Kidney (tissue), 13 donors: ENCODE measurements at regions not wholly inside any gene's neighbourhood (a gene's known extent, or its start where the extent isn't known, plus 50 kb on each side); places are given as distances from the start of the nearest gene placed in this dataset.

Experiments
- DNase-seq, 5 donors: peaks; one replicate each; pipeline ENCODE4 v3.0.0-alpha.2; 2013 to 2020
- FAIRE-seq: peaks from 2 replicates; lab custom pipeline; 2012; peaks lifted over from hg19 to GRCh38; lab: Jason Lieb, UNC
- H3K27ac ChIP-seq, 2 donors: one replicate each; pipeline ENCODE4 v1.7.0; 2013; ENCODE audit warnings: low read depth in 2 of 2, low read length in 2 of 2, inconsistent platforms in 1 of 2
- H3K27me3 ChIP-seq: one replicate; pipeline ENCODE4 v1.7.1; 2013; ENCODE audit warnings: low read length, inconsistent platforms; ENCODE audit not compliant: control insufficient read depth, insufficient read depth
- H3K36me3 ChIP-seq, 3 donors: one replicate each; pipeline versions ENCODE4 v1.7.0 to v1.7.1; 2013; ENCODE audit warnings: low read length in 3 of 3, control low read depth in 1 of 3, inconsistent platforms in 1 of 3; ENCODE audit not compliant: insufficient read depth in 3 of 3, control insufficient read depth in 2 of 3
- H3K4me1 ChIP-seq, 3 donors: one replicate each; pipeline versions ENCODE4 v1.7.0 to v1.7.1; 2013; ENCODE audit warnings: low read length in 3 of 3, inconsistent platforms in 1 of 3, low read depth in 1 of 3; ENCODE audit not compliant: control insufficient read depth in 2 of 3, insufficient read depth in 2 of 3
- H3K4me3 ChIP-seq, 3 donors: one replicate each; pipeline versions ENCODE4 v1.7.0 to v1.8.1; 2013; ENCODE audit warnings: low read length in 3 of 3, control low read depth in 1 of 3, inconsistent platforms in 1 of 3
- H3K9ac ChIP-seq, 3 donors: one replicate each; pipeline versions ENCODE4 v1.7.0 to v1.7.1; 2013; ENCODE audit warnings: low read length in 3 of 3, control low read depth in 1 of 3, inconsistent platforms in 1 of 3
- H3K9me3 ChIP-seq, 3 donors: one replicate each; pipeline versions ENCODE4 v1.7.0 to v1.7.1; 2013; ENCODE audit warnings: low read length in 3 of 3, control low read depth in 1 of 3, inconsistent platforms in 1 of 3; ENCODE audit not compliant: control insufficient read depth in 2 of 3, insufficient read depth in 1 of 3
- CTCF ChIP-seq: IDR thresholded peaks from 3 replicates; pipeline ENCODE4 v1.5.1; 2012; ENCODE audit warnings: mild to moderate bottlenecking, moderate library complexity, borderline replicate concordance; ENCODE audit not compliant: insufficient read depth; ENCODE audit errors: extremely low read depth
- intact Hi-C: fragments of 100-400 bp; cut with DNase I; formaldehyde crosslinking; loops from one replicate; pipeline ENCODE4 v1.11.1; 2022
- donor health status: control.
- donor health status: control.
- donor health status: control.
- donor health status: control.
- donor health status: control.
- donor health status: DM: yes; HTN: yes; CAD: no.
- donor health status: Normal renal cell carcinoma (clear cell type).

DNA sequence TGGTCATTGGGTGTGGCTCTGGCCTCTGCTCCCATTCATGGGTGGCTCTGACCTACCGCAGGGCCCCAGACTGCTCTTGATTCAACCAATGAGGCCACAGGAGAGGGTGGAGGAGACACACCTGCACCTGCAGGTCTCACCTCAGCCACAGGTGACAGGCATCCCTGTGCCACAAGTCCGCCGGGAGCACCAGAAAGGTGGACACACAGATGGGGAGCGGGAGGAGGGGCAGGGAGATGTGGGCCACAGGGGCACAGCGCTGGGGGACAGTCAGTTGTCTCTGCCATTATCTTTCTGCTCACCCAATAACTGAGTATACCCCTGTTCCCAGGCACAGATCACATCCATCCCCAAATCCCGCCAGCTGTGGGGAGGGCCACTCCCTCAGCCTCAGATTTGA is 189.1 kb upstream of the SALL3 start:
- H3K27me3 ChIP-seq, result no peaks in the 10 kb centered on the region
- intact Hi-C loops, result no loop called here
- FAIRE-seq (no peak), DNase-seq (no peak)
- H3K27ac ChIP-seq, result no peak overlapping the region
- H3K4me1 ChIP-seq, result no peaks in the 10 kb centered on the region
- H3K36me3 ChIP-seq, result no peaks in the 10 kb centered on the region
- H3K4me3 ChIP-seq, result no peak overlapping the region
- no peak overlapping the region for H3K9ac ChIP-seq
- TF ChIP-seq CTCF, result no peak
- H3K9me3 ChIP-seq, result no peaks in the 10 kb centered on the region

DNA sequence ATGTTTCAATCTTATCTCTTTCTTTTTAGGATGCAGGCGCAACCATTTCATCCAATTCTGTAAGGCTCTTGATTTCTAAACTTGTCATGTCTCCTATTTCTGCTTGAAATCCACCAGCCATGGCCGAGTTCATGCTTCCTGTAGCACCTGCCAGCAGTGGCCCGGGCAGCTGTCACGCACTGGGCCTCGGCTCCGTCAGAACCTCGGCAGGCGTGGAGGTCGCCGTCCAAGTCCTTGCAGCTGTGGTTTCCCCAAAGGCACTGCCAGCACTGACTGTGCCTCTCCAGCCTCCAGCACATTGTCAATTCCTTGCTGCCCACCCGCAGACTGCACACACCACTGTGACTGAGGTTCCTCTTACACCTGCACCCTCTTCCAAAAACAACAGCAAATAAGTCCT is 188.7 kb upstream of the SALL3 start:
- Histone ChIP-seq H3K9ac (no peak overlapping the region), H3K27ac (no peak overlapping the region), H3K4me3 (no peak overlapping the region), H3K4me1 (no peaks in the 10 kb centered on the region), H3K27me3 (no peaks in the 10 kb centered on the region), H3K36me3 (no peaks in the 10 kb centered on the region), H3K9me3 (no peaks in the 10 kb centered on the region)
- FAIRE-seq (no peak), DNase-seq (no peak)
- intact Hi-C loops, result no loop called here
- no peak for TF ChIP-seq CTCF

- no peak overlapping the region for H3K27ac ChIP-seq
- H3K9me3 ChIP-seq, result no peaks in the 10 kb centered on the region
- DNase-seq, result no peak
- no peaks in the 10 kb centered on the region for H3K4me1 ChIP-seq
- no peak overlapping the region for H3K9ac ChIP-seq
- intact Hi-C loops, result no loop called here
- no peak for TF ChIP-seq CTCF
- FAIRE-seq, result no peak
- no peaks in the 10 kb centered on the region for H3K27me3 ChIP-seq
- H3K36me3 ChIP-seq, result no peaks in the 10 kb centered on the region
- no peak overlapping the region for H3K4me3 ChIP-seq
Measured at GRCh38 chr18:78792094-78792493, 187.5 kb upstream of the SALL3 start.

GRCh38 chr18:78792736-78793135 is 186.9 kb upstream of the SALL3 start:
- no peak for TF ChIP-seq CTCF
- Histone ChIP-seq H3K27me3 (no peaks in the 10 kb centered on the region), H3K27ac (no peak overlapping the region), H3K9ac (no peak overlapping the region), H3K36me3 (no peaks in the 10 kb centered on the region), H3K4me1 (no peaks in the 10 kb centered on the region), H3K9me3 (no peaks in the 10 kb centered on the region), H3K4me3 (no peak overlapping the region)
- FAIRE-seq (no peak), DNase-seq (no peak)
- intact Hi-C loops, result no loop called here
